NCI-H510A (cell line): ENCODE measurements at regions not wholly inside any gene's neighbourhood (a gene's known extent, or its start where the extent isn't known, plus 50 kb on each side); places are given as distances from the start of the nearest gene placed in this dataset.

Experiments
- DNase-seq: peaks from one replicate; lab custom pipeline; 2025; lab: John Stamatoyannopoulos, UW

DNA sequence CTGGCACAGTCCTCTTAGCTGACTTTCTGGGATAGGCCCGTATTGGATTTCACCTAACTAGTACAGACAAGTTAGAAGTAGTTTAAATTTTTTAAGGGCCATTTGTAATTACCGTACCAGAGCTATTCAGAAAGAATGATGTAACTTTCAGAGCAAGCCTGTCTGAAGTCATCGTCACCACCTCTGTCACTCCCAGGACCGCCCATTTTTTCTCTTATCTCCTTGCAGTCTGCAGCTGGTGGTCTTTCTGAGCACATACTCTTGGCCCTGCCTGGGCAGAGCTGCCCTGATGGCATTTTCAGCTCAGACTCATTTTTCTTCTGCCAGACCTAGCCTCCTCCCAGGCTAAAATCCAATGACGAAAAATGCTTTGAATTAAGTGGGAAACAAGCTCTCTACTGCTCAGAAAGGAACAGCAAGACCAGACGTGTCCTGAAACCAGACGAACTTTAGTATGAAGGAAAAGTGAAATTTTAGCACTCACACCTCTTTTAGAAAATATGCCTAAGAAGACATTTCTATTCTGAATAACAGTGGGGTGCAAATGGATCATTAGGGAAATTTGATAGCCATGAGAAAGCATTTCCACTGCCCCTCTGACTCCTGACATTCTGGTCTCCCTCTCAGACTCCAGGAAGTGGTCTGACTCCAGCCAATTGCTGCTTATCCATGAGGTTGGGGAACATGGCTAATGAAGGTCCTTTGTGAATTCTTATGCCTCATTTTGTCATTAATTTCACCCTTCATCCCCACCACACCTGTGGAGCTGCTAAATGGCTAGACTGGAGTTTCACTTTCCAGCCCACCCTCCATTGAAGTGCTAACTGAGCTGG, 162.4 kb upstream of the GYPA start:
- no peak for DNase-seq

DNA sequence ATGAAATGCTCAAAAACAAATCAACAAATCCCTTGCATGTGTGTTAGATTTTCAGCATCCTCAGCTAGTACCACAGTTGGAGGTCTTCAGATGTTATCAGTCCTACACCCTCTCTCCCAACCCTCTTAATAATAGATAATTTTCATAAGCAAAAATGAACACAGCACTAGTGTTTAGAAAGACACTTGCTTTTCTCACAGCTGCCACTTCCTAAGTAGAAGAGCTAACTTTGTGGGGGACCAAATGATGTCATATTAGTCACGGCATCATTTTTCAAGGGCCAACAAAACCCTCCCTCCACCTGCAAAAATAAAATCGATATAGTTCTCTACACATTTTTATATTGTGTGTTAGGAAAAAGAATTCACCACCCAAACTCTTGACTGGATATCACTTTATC, 163.5 kb upstream of the GYPA start:
- DNase-seq: no peak

DNA sequence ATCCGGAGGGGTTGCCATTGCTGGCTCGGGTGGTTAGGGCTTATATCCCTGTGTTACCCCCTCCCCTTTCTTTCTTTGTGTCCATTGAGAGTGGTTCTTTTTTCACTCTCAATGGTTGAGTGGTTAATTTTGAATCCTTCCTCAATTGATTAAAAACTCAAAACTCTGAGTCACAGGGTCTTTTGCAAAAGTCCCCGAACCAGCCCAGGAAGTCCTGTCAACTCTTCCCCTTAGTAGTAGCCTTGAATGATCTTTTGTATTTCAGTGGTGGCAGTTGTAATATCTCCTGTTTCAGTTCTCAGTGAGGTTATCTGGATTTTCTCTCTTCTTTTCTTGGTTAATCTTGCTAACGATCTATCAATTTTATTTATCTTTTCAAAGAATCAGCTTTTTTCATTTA, 170.0 kb upstream of the GYPA start:
- DNase-seq: no peak

- no peak for DNase-seq
These were observed 172.9 kb upstream of the GYPA start for GRCh38 chr4:144313370-144313769.

GRCh38 chr4:144316869-144317268, 176.4 kb upstream of the GYPA start:
- no peak for DNase-seq

GRCh38 chr4:144318797-144319196, 178.3 kb upstream of the GYPA start:
- no peak for DNase-seq

- no peak for DNase-seq
These were observed 196.1 kb upstream of the GYPA start for GRCh38 chr4:144336633-144337032.

DNA sequence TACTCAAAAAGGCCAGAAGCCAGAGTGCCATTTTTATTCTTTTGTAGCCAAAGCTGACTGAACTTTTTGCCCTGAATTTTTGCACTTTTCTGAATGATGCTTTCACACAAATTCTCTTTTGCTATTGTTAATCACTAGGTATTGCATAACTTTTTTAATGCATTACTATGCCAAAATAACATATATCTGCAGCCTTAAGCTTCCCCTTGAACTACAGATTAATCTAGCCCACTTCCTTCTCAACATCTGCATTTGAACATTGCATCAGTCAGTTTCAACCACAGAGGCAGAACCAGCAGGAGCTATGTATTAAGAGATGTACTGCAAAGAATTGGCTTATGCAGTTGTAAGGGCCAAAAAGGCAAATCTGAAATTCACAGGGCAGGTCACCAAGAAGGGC, 197.6 kb upstream of the GYPA start:
- no peak for DNase-seq

- no peak for DNase-seq
These were observed 198.3 kb upstream of the GYPA start for GRCh38 chr4:144338834-144339233.

DNA sequence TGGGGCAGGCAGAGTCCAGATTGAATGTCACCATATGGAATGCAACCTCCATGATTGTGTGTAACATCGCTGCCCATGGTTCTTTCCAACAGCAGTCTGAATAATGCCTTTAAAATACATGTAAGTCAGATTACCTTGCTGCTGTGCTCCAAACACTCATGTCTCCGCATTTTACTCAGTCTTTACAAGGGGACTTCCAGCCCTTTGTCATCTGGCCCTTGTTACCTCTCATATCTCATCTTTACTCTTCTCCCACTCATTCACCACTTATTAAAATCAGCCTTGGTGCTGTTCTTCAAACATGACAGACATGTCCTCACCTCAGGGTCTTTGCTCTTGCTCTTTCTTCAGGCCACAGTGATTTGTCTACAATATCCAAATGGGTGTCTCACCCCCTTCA, 200.4 kb upstream of the GYPA start:
- no peak for DNase-seq

- DNase-seq: no peak
These were observed 202.6 kb upstream of the GYPA start for GRCh38 chr4:144342949-144343760.

DNA sequence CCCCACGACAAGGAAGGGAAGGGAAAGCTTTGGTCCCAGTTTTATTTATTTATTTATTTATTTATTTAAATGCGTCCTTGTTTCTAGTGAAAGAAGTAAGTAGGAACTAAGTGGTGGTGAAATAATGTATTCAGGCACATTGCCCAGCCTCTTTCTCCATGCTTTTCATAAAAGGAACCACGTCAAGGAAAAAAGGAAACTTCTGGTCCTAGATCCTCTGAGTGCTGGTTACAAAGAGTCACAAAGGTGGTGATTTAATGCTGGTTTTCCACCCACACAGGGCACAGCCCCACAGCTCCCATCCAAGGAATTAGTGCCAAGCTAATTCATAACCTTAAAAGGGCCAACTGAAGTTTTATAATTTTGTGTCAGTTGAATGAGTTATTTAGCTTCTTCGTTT, 206.6 kb upstream of the GYPA start:
- DNase-seq: no peak

DNA sequence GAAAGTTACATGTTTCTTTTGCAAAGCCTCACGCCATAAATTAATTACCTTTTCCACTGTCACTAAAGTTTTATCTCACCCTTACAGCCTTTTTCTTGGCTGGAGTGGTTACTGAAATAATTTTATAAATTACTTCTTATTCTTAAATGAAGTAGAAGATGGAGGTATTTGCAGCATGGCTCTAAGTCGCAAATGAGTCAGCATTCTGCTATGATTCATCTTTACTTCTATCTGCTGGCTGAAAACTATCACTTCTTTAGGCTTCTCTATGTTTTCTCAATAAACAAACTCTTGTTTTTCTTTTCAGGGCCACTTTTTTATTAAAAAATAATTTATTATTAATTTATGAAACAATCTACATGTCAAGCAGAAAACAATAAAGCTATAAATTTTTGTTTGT, 210.2 kb upstream of the GYPA start:
- no peak for DNase-seq

GRCh38 chr4:144351306-144351705, 210.8 kb upstream of the GYPA start:
- no peak for DNase-seq

- DNase-seq: no peak
These were observed 212.8 kb upstream of the GYPA start for GRCh38 chr4:144353292-144353691.

- DNase-seq: no peak
These were observed 215.6 kb upstream of the GYPA start for GRCh38 chr4:144355811-144356757.

- no peak for DNase-seq
These were observed 216.4 kb upstream of the GYPA start for GRCh38 chr4:144356941-144357381.

GRCh38 chr4:144357975-144358374, 217.5 kb upstream of the GYPA start:
- DNase-seq: no peak

- no peak for DNase-seq
These were observed 219.8 kb upstream of the GYPA start for GRCh38 chr4:144360146-144360793.

DNA sequence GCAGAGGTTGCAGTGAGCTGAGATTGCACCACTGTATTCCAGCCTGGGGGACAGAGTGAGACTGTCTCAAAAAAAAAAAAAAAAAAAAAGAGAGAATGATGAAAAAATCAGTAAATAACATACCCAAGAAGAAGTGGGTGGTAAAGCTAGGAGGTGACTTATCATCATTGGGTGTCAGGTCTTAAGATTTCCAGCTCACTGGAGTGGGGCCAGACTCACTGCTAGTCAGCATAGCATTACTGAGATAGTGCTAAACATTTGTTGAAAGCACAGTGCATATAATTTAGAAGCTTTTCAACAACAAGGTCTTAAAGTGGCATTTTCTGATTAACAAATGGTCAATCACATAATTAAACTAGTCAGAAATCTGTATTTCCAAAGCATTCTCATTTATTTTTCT, 221.8 kb upstream of the GYPA start:
- no peak for DNase-seq

DNA sequence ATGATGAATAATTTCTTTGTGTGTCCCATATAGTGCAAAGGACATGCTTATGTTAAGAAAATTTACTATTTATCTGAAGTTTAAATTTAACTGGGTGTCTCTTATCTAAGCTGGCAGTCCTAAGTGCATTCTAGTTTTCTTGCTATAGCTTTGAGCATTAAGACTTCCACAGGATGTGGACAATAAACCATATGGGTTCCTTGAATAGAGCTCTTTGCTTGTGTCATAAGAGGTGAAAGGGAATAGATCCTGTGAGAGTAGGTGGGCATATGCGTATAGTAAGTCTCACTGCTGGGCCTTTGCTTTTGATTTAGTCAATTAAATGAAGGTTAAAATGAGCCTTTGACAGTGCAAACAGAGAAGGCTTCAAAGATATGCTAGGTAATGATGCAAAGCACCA, 223.4 kb upstream of the GYPA start:
- no peak for DNase-seq

DNA sequence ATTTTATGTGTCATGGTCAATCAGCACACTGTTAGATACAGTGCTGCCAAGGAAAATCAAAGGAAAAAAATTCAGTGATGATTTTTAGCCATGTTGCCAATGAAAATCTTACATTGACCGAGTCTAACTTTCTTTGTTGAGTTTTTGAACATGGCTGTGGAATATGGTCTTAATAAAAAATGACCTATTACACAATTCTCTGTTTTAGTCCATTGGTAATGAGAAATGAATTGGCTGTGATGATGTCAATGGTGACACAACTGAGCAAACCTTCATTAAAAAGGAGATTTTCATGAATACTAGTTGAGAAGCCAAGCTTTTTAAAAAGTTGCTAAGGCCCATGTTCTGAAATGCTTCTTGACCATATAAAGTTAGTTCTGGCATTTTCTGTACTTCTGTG, 225.9 kb upstream of the GYPA start:
- DNase-seq: no peak
